IMR-90 (cell line): ENCODE measurements at regions not wholly inside any gene's neighbourhood (a gene's known extent, or its start where the extent isn't known, plus 50 kb on each side); places are given as distances from the start of the nearest gene placed in this dataset.

Experiments
- ATAC-seq: fragments of 200-7000 bp; cut with Tn5 transposase; 2 replicates; pipeline ENCODE4 v1.9.1; 2020; ENCODE audit warnings: low read depth, mild to moderate bottlenecking, moderate library complexity
- BruUV-seq: library from RNA; stranded (reverse); fragments of 400-500 nt; replicated peaks from 2 replicates; lab custom pipeline; 2021; lab: Mats Ljungman, UMichigan
- CTCF ChIA-PET: fragments of 300-600 bp; formaldehyde crosslinking; extraction: SDS; loops from one replicate; lab custom pipeline; 2021; ENCODE audit warnings: antibody characterized with exemption; lab: Yijun Ruan, JAX
- POLR2A ChIA-PET: fragments of 300-600 bp; sonication (Branson Sonifier 250); formaldehyde crosslinking; loops from one replicate; lab custom pipeline; 2022; ENCODE audit warnings: antibody characterized with exemption; ENCODE audit not compliant: unreplicated experiment; lab: Charles Lee
- DNase-seq: peaks from one replicate; pipeline ENCODE4 v3.0.0; 2013
- H2AFZ ChIP-seq: replicated peaks from 2 replicates; pipeline ENCODE3; 2013; ENCODE audit warnings: low read length, mild to moderate bottlenecking; ENCODE audit not compliant: poor library complexity
- H2AK5ac ChIP-seq: 2 replicates; pipeline ENCODE4 v1.6.1; 2013; ENCODE audit warnings: low read depth, low read length, inconsistent platforms
- H2AK9ac ChIP-seq: replicated peaks from 2 replicates; pipeline ENCODE3; 2013; ENCODE audit warnings: mild to moderate bottlenecking, low read depth, low read length, moderate library complexity; ENCODE audit not compliant: poor library complexity
- H2BK120ac ChIP-seq: 2 replicates; pipeline ENCODE4 v1.6.1; 2013; ENCODE audit warnings: low read depth, low read length, inconsistent platforms
- H2BK15ac ChIP-seq: 3 replicates; pipeline ENCODE4 v1.6.1; 2013; ENCODE audit warnings: low read depth, low read length, inconsistent platforms
- H2BK20ac ChIP-seq: 2 replicates; pipeline ENCODE4 v1.6.1; 2013; ENCODE audit warnings: low read depth, mild to moderate bottlenecking, inconsistent platforms, low read length, moderate library complexity
- H2BK5ac ChIP-seq: 2 replicates; pipeline ENCODE4 v1.6.1; 2013; ENCODE audit warnings: mild to moderate bottlenecking, low read depth, low read length, inconsistent platforms; ENCODE audit not compliant: poor library complexity, severe bottlenecking
- H3K14ac ChIP-seq: replicated peaks from 2 replicates; pipeline ENCODE4 v1.6.1; 2013; ENCODE audit warnings: low read depth, low read length, inconsistent platforms
- H3K18ac ChIP-seq: 2 replicates; pipeline ENCODE4 v1.6.1; 2013; ENCODE audit warnings: low read depth, low read length, control low read depth
- H3K23ac ChIP-seq: 2 replicates; pipeline ENCODE4 v1.6.1; 2013; ENCODE audit warnings: low read depth, low read length, inconsistent platforms
- H3K27ac ChIP-seq: 2 replicates; pipeline ENCODE4 v1.5.1; 2013; ENCODE audit warnings: mild to moderate bottlenecking, control low read depth, low read length; ENCODE audit not compliant: insufficient read depth
- H3K27me3 ChIP-seq: 2 replicates; pipeline ENCODE4 v1.6.1; 2013; ENCODE audit warnings: low read length; ENCODE audit not compliant: control insufficient read depth, insufficient read depth
- H3K36me3 ChIP-seq: 2 replicates; pipeline ENCODE4 v1.6.1; 2013; ENCODE audit warnings: low read length, mixed read lengths; ENCODE audit not compliant: control insufficient read depth, insufficient read depth
- H3K4ac ChIP-seq: 2 replicates; pipeline ENCODE4 v1.6.1; 2013; ENCODE audit warnings: low read depth, low read length, inconsistent platforms
- H3K4me1 ChIP-seq: 2 replicates; pipeline ENCODE4 v1.6.1; 2013; ENCODE audit warnings: low read length, mixed read lengths; ENCODE audit not compliant: control insufficient read depth, insufficient read depth
- H3K4me2 ChIP-seq: 2 replicates; pipeline ENCODE4 v1.6.1; 2013; ENCODE audit warnings: low read depth, mild to moderate bottlenecking, control low read depth, low read length, moderate library complexity
- H3K4me3 ChIP-seq: 2 replicates; pipeline ENCODE4 v1.5.1; 2013; ENCODE audit warnings: low read depth, mild to moderate bottlenecking, control low read depth, low read length, moderate library complexity; ENCODE audit not compliant: insufficient read depth
- H3K56ac ChIP-seq: 2 replicates; pipeline ENCODE4 v1.6.1; 2013; ENCODE audit warnings: low read length, inconsistent platforms; ENCODE audit not compliant: insufficient read depth; ENCODE audit errors: extremely low read depth
- H3K79me1 ChIP-seq, 2 experiments: 2 replicates each; pipeline ENCODE4 v1.6.1; 2013; ENCODE audit warnings: low read length in 2 of 2, inconsistent platforms in 1 of 2, low read depth in 1 of 2
- H3K9ac ChIP-seq: 2 replicates; pipeline ENCODE4 v1.6.1; 2013; ENCODE audit warnings: low read depth, low read length, control low read depth
- H3K9me1 ChIP-seq: 2 replicates; pipeline ENCODE4 v1.6.1; 2013; ENCODE audit warnings: low read length, inconsistent platforms; ENCODE audit not compliant: insufficient read depth
- H3K9me3 ChIP-seq: 2 replicates; pipeline ENCODE4 v1.6.1; 2013; ENCODE audit warnings: low read length; ENCODE audit not compliant: control insufficient read depth, insufficient read depth
- H4K20me1 ChIP-seq: 2 replicates; pipeline ENCODE4 v1.6.1; 2013; ENCODE audit warnings: low read length, inconsistent platforms; ENCODE audit not compliant: insufficient read depth
- H4K5ac ChIP-seq: 2 replicates; pipeline ENCODE4 v1.6.1; 2013; ENCODE audit warnings: mild to moderate bottlenecking, low read depth, low read length, control low read depth
- H4K8ac ChIP-seq, 2 experiments: 2 replicates each; pipeline ENCODE4 v1.6.1; 2013; ENCODE audit warnings: low read depth in 2 of 2, low read length in 2 of 2, control low read depth in 1 of 2, inconsistent platforms in 1 of 2
- H4K91ac ChIP-seq: 2 replicates; pipeline ENCODE4 v1.6.1; 2013; ENCODE audit warnings: low read depth, low read length, inconsistent platforms; ENCODE audit not compliant: insufficient read depth
- BHLHE40 ChIP-seq: fragments of 150-350 bp; IDR thresholded peaks from 2 replicates; pipeline ENCODE4 v1.6.1; 2016; ENCODE audit warnings: mild to moderate bottlenecking, low read depth, low read length
- CEBPB ChIP-seq: IDR thresholded peaks from 2 replicates; pipeline ENCODE4 v1.6.1; 2012; ENCODE audit warnings: low read depth, low read length, improper control_type of control experiment
- CHD1 ChIP-seq: IDR thresholded peaks from 2 replicates; pipeline ENCODE4 v1.6.1; 2012; ENCODE audit warnings: low read depth, low read length, improper control_type of control experiment
- CTCF ChIP-seq: conservative IDR thresholded peaks from 2 replicates; pipeline ENCODE4 v1.5.1; 2012; ENCODE audit warnings: mild to moderate bottlenecking, low read depth, low read length, improper control_type of control experiment
- ELK1 ChIP-seq: fragments of 150-350 bp; IDR thresholded peaks from 2 replicates; pipeline ENCODE4 v1.6.1; 2016; ENCODE audit warnings: low read depth, mild to moderate bottlenecking, low read length, moderate library complexity, borderline replicate concordance
- FOS ChIP-seq: fragments of 150-350 bp; IDR thresholded peaks from 2 replicates; pipeline ENCODE4 v1.6.1; 2016; ENCODE audit warnings: low read depth, low read length
- MAFK ChIP-seq: IDR thresholded peaks from 2 replicates; pipeline ENCODE4 v1.6.1; 2012; ENCODE audit warnings: low read depth, low read length, improper control_type of control experiment
- MAZ ChIP-seq: IDR thresholded peaks from 2 replicates; pipeline ENCODE4 v1.6.1; 2012; ENCODE audit warnings: low read depth, mild to moderate bottlenecking, low read length, improper control_type of control experiment, moderate library complexity, borderline replicate concordance
- MXI1 ChIP-seq: IDR thresholded peaks from 2 replicates; pipeline ENCODE4 v1.6.1; 2012; ENCODE audit warnings: low read depth, mild to moderate bottlenecking, low read length, moderate library complexity, borderline replicate concordance
- NFE2L2 ChIP-seq: fragments of 150-350 bp; IDR thresholded peaks from 2 replicates; pipeline ENCODE4 v1.6.1; 2016; ENCODE audit warnings: low read depth, mild to moderate bottlenecking, low read length
- POLR2A ChIP-seq: IDR thresholded peaks from 2 replicates; pipeline ENCODE4 v1.6.1; 2012; ENCODE audit warnings: mild to moderate bottlenecking, low read depth, low read length
- RAD21 ChIP-seq: IDR thresholded peaks from 2 replicates; pipeline ENCODE4 v1.6.1; 2012; ENCODE audit warnings: low read length, improper control_type of control experiment
- RCOR1 ChIP-seq: IDR thresholded peaks from 2 replicates; pipeline ENCODE4 v1.6.1; 2012; ENCODE audit warnings: mild to moderate bottlenecking, low read length, improper control_type of control experiment; ENCODE audit not compliant: insufficient replicate concordance
- RFX5 ChIP-seq: IDR thresholded peaks from 2 replicates; pipeline ENCODE4 v1.8.0; 2012; ENCODE audit warnings: low read depth, mild to moderate bottlenecking, low read length, moderate library complexity
- SMC3 ChIP-seq: fragments of 150-350 bp; IDR thresholded peaks from 2 replicates; pipeline ENCODE4 v1.6.1; 2016; ENCODE audit warnings: low read depth, mild to moderate bottlenecking, antibody characterized with exemption, low read length, moderate library complexity
- USF2 ChIP-seq: fragments of 150-350 bp; IDR thresholded peaks from 2 replicates; pipeline ENCODE4 v1.6.1; 2017; ENCODE audit warnings: mild to moderate bottlenecking, antibody characterized with exemption, low read length, low read depth
- WGBS, 2 experiments: methylation state at CpG; one replicate each; pipeline versions ENCODE4 v1.1.5 to v1.1.7; 2013; ENCODE audit warnings: missing lambda C conversion rate in 2 of 2; ENCODE audit not compliant: insufficient read length in 1 of 2; ENCODE audit errors: extremely low coverage in 2 of 2; 5-methylcytosine and 5-hydroxymethylcytosine counted together
- dilution Hi-C: fragments of 300-500 bp; cut with HindIII; formaldehyde crosslinking; loops from one replicate; pipeline ENCODE4 v1.14.3; 2018; ENCODE audit warnings: low sequenced_read_pairs; ENCODE audit not compliant: unreplicated experiment
- in situ Hi-C: fragments of 300-500 bp; cut with MboI; formaldehyde crosslinking; loops from 3 replicates; pipeline ENCODE4 v1.14.3; 2019; ENCODE audit warnings: low sequenced_read_pairs, inconsistent platforms, mixed read lengths
- intact Hi-C: fragments of 100-400 bp; cut with micrococcal nuclease; formaldehyde crosslinking; loops from 2 replicates; pipeline ENCODE4 v1.10.0; 2022

GRCh38 chr4:78673337-78673736 lies 102.8 kb upstream of the BMP2K start:
- in situ Hi-C loops, result no loop called here
- CTCF ChIA-PET, result interaction anchor here (1.5 kb wide), 1 partner anchor 29 kb away, joined by 5 read pairs; no protein-coding TSS in a partner anchor
- H3K4me3 ChIP-seq, result no peak overlapping the region

More at GRCh38 chr4:78673337-78673736, 102.8 kb upstream of the BMP2K start:
- Histone ChIP-seq H2AK5ac (no peak overlapping the region), H3K79me1 (no peaks in the 10 kb centered on the region), H3K4me2 (no peak overlapping the region), H3K4ac (no peak overlapping the region), H4K8ac (no peak overlapping the region), H3K4me1 (no peaks in the 10 kb centered on the region; the same call in 1 of the 2 replicates), H3K23ac (no peak overlapping the region), H2BK120ac (no peak overlapping the region), H3K9ac (no peak overlapping the region), H2AFZ (no peak overlapping the region), H3K56ac (no peak overlapping the region), H3K9me3 (no peaks in the 10 kb centered on the region), H3K9me1 (no peaks in the 10 kb centered on the region), H3K27ac (no peak overlapping the region), H4K91ac (no peak overlapping the region), H4K20me1 (no peaks in the 10 kb centered on the region), H3K14ac (no peak overlapping the region), H2BK20ac (no peak overlapping the region), H3K18ac (no peak overlapping the region), H2BK5ac (no peak overlapping the region), H3K27me3 (no peaks in the 10 kb centered on the region), H3K36me3 (no peaks in the 10 kb centered on the region), H2BK15ac (no peak overlapping the region), H2AK9ac (no peak overlapping the region), H4K5ac (no peak overlapping the region)
- 100% methylated on average over 1 of the region's 2 CpGs; no CpG with 5 or more reads in 1 of the 2 experiments for WGBS, 2 experiments
- no TSS peak for BruUV-seq
- ATAC-seq (no peak), DNase-seq (no peak)
- POLR2A ChIA-PET, result no interaction called here
- dilution Hi-C loops (no loop called here), intact Hi-C loops (no loop called here)
- TF ChIP-seq CTCF (no peak), POLR2A (no peak), USF2 (no peak), ELK1 (no peak), RAD21 (no peak), RFX5 (no peak), MAZ (no peak), MXI1 (no peak), NFE2L2 (no peak), CEBPB (no peak), BHLHE40 (no peak), RCOR1 (no peak), CHD1 (no peak), FOS (no peak), SMC3 (no peak), MAFK (no peak)
